Nucleus accumbens (tissue), 56 donors: ENCODE measurements at regions not wholly inside any gene's neighbourhood (a gene's known extent, or its start where the extent isn't known, plus 50 kb on each side); places are given as distances from the start of the nearest gene placed in this dataset.
A peak's percentile ranks its signal among the peaks of the same experiment; 100 is the strongest.
"Not testable (repeated sequence)": the region's sequence is repeated elsewhere in the genome, so short reads cannot be mapped to it uniquely, and the experiment has no call there.

Experiments
- DNase-seq, 56 donors: peaks; one replicate each; lab custom pipeline; 2025; lab: John Stamatoyannopoulos, UW

- no peak for DNase-seq
Measured at GRCh38 chr9:105969636-105970035, 275.3 kb downstream of the TMEM38B start.

- no peak for DNase-seq
Measured at GRCh38 chr9:105971986-105972385, 277.6 kb downstream of the TMEM38B start.

GRCh38 chr9:105972466-105973204, 278.3 kb downstream of the TMEM38B start:
- DNase-seq: no peak

- DNase-seq: no peak
Measured at GRCh38 chr9:105973951-105974351, 279.6 kb downstream of the TMEM38B start.

- DNase-seq: peak in 4 of 56 donors; percentile 14 to 35 (median 26)
Measured at GRCh38 chr9:105975886-105976645, 281.7 kb downstream of the TMEM38B start.

GRCh38 chr9:105978336-105978735, 284.0 kb downstream of the TMEM38B start:
- peak in 17 of 56 donors; percentile 9 to 48 (median 28) for DNase-seq

- DNase-seq: no peak
Measured at GRCh38 chr9:105978826-105979225, 284.5 kb downstream of the TMEM38B start.

- DNase-seq: no peak
Measured at GRCh38 chr9:105979290-105979689, 284.9 kb downstream of the TMEM38B start.

GRCh38 chr9:105984714-105985113, 290.4 kb downstream of the TMEM38B start:
- DNase-seq: no peak

GRCh38 chr9:105993116-105993854, 298.9 kb downstream of the TMEM38B start:
- peak in 40 of 56 donors; percentile 21 to 73 (median 52) for DNase-seq

GRCh38 chr9:105993921-105994715, 299.8 kb downstream of the TMEM38B start:
- DNase-seq: no peak

GRCh38 chr9:105994970-105995369, 300.6 kb downstream of the TMEM38B start:
- DNase-seq: peak in 19 of 56 donors; percentile 7 to 75 (median 27)

GRCh38 chr9:106017198-106017740, 322.9 kb downstream of the TMEM38B start:
- DNase-seq: no peak

- no peak for DNase-seq
Measured at GRCh38 chr9:106019039-106019680, 324.8 kb downstream of the TMEM38B start.

- no peak for DNase-seq
Measured at GRCh38 chr9:106019702-106020101, 325.4 kb downstream of the TMEM38B start.

- no peak for DNase-seq
Measured at GRCh38 chr9:106020186-106020585, 325.8 kb downstream of the TMEM38B start.

- no peak for DNase-seq
Measured at GRCh38 chr9:106023455-106023854, 329.1 kb downstream of the TMEM38B start.

GRCh38 chr9:106025453-106025852, 331.1 kb downstream of the TMEM38B start:
- DNase-seq: no peak

GRCh38 chr9:106030146-106030545, 335.8 kb downstream of the TMEM38B start:
- DNase-seq: not testable (repeated sequence)
